Osteocyte (in vitro differentiated cells): ENCODE measurements at regions not wholly inside any gene's neighbourhood (a gene's known extent, or its start where the extent isn't known, plus 50 kb on each side); places are given as distances from the start of the nearest gene placed in this dataset.
A peak's percentile ranks its signal among the peaks of the same experiment; 100 is the strongest.

Source experiments
- DNase-seq: peaks from one replicate; pipeline ENCODE4 v3.0.0; 2021; ENCODE audit warnings: mixed read lengths; ENCODE audit not compliant: unreplicated experiment; ENCODE audit errors: extremely low spot score
- H3K27ac Mint-ChIP-seq: one replicate; pipeline ENCODE4 v1.8.0; 2021; ENCODE audit warnings: mild to moderate bottlenecking, mixed read lengths; ENCODE audit not compliant: unreplicated experiment
- H3K27me3 Mint-ChIP-seq: one replicate; pipeline ENCODE4 v1.8.0; 2021; ENCODE audit warnings: mixed read lengths; ENCODE audit not compliant: unreplicated experiment
- H3K36me3 Mint-ChIP-seq: one replicate; pipeline ENCODE4 v1.8.0; 2021; ENCODE audit warnings: mixed read lengths; ENCODE audit not compliant: unreplicated experiment
- H3K4me1 Mint-ChIP-seq: one replicate; pipeline ENCODE4 v1.8.0; 2021; ENCODE audit warnings: mixed read lengths; ENCODE audit not compliant: unreplicated experiment
- H3K4me3 Mint-ChIP-seq: one replicate; pipeline ENCODE4 v1.8.0; 2021; ENCODE audit warnings: mild to moderate bottlenecking, moderate library complexity, mixed read lengths; ENCODE audit not compliant: unreplicated experiment
- H3K9me3 Mint-ChIP-seq: one replicate; pipeline ENCODE4 v1.8.0; 2021; ENCODE audit warnings: mixed read lengths; ENCODE audit not compliant: unreplicated experiment
- CTCF ChIP-seq: fragments of 200-600 bp; sonication (generic); IDR thresholded peaks from 2 replicates; pipeline ENCODE4 v1.5.0; 2021; ENCODE audit warnings: antibody characterized with exemption, mild to moderate bottlenecking, moderate library complexity

DNA sequence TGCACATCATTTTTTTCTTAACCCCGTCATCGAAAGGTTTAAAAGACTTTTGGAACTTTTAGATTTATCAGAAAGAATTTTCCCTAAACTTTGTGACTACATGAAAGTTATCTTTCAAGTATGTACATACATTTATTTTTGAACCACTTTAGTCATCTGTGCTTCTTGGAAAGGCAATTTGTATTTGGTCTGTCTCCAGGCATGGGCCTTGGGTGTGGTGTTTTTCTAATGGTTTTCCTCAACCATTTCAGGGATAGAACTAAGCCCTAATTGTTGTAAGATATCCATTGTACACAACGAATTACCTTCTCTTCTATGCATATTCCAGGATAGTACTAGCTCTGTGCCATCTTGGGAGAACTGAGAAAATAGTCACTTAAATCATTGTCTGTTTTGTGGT is 191.5 kb upstream of the RPL34 start:
- Mint-ChIP-seq H3K27ac (no peak overlapping the region), H3K9me3 (no peaks in the 10 kb centered on the region), H3K36me3 (no peaks in the 10 kb centered on the region), H3K27me3 (no peaks in the 10 kb centered on the region), H3K4me3 (no peak overlapping the region), H3K4me1 (peaks cover 17% of the 10 kb centered on the region)
- no peak for DNase-seq
- TF ChIP-seq CTCF: no peak

- Mint-ChIP-seq H3K9me3 (no peaks in the 10 kb centered on the region), H3K36me3 (no peaks in the 10 kb centered on the region), H3K27me3 (no peaks in the 10 kb centered on the region), H3K4me3 (no peak overlapping the region), H3K27ac (no peak overlapping the region), H3K4me1 (peaks cover 13% of the 10 kb centered on the region)
- TF ChIP-seq CTCF: no peak
- no peak for DNase-seq
These were observed 192.4 kb upstream of the RPL34 start for GRCh38 chr4:108427946-108428485.

DNA sequence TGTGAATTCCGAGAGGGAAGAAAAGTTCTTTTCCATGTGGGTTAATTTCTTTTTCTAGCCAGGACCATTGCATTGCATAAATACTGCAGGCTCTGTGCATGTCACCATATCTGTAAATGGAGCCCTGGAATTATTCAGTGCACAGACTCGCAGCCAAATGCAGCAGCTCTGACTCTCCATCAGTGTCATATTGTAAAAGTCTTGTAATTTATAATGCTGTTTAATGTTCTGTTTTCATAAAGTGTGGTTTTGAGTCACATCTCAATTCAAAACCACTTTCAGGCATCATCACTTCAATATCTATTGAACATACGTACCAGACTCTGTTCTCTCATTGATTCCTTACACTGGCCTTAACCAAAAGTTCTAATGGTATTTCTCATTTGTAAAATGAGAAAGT is 193.9 kb upstream of the RPL34 start:
- peaks cover 13% of the 10 kb centered on the region for H3K4me1 Mint-ChIP-seq
- H3K4me3 Mint-ChIP-seq: peak overlapping the region; percentile 47
- H3K27me3 Mint-ChIP-seq: no peaks in the 10 kb centered on the region
- peaks cover under 1% of the 10 kb centered on the region for H3K9me3 Mint-ChIP-seq
- no peak for DNase-seq
- H3K36me3 Mint-ChIP-seq: no peaks in the 10 kb centered on the region
- no peak for TF ChIP-seq CTCF
- H3K27ac Mint-ChIP-seq: peak overlapping the region; percentile 64

- Mint-ChIP-seq H3K36me3 (no peaks in the 10 kb centered on the region), H3K4me3 (peak overlapping the region; percentile 47), H3K27me3 (no peaks in the 10 kb centered on the region), H3K4me1 (peaks cover 13% of the 10 kb centered on the region), H3K27ac (peak overlapping the region; percentile 64), H3K9me3 (peaks cover 4% of the 10 kb centered on the region)
- TF ChIP-seq CTCF: no peak
- DNase-seq: no peak
These were observed 194.4 kb upstream of the RPL34 start for GRCh38 chr4:108425988-108426387.

DNA sequence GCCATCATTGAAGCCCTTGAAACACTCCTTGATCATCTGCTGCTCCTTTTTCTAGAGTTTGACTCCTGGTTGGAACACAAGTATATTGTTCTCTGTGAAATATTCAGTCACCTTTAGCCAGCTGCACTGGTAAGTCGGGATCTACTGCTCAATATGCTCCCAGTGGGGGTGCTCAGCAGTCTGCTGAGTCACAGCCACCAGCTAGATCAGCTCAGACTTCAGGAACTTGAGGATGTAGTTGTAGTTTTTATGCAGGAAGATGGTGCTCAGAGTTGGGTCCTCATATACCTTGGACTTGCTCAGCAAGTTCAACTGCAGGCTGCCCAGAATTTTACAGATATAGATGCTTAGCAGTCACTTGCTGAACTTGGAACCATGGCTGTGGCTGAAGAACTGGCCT is 202.5 kb upstream of the RPL34 start:
- Mint-ChIP-seq H3K36me3 (no peaks in the 10 kb centered on the region), H3K4me3 (no peak overlapping the region), H3K9me3 (peaks cover 4% of the 10 kb centered on the region), H3K4me1 (peaks cover 4% of the 10 kb centered on the region), H3K27me3 (no peaks in the 10 kb centered on the region), H3K27ac (no peak overlapping the region)
- no peak for DNase-seq
- TF ChIP-seq CTCF: no peak
